Astrocyte (in vitro differentiated cells and primary cell): ENCODE measurements at regions not wholly inside any gene's neighbourhood (a gene's known extent, or its start where the extent isn't known, plus 50 kb on each side); places are given as distances from the start of the nearest gene placed in this dataset.
A peak's percentile ranks its signal among the peaks of the same experiment; 100 is the strongest.

Experiments
- DNase-seq: peaks from one replicate; pipeline ENCODE4 v3.0.0-alpha.2; 2010; ENCODE audit warnings: low read depth
- FAIRE-seq: peaks from 2 replicates; lab custom pipeline; 2011; peaks lifted over from hg19 to GRCh38; lab: Jason Lieb, UNC
- H2AFZ ChIP-seq: 2 replicates; pipeline ENCODE4 v1.6.0; 2012; ENCODE audit warnings: low read depth, low read length, inconsistent platforms
- H3K27ac ChIP-seq: 2 replicates; pipeline ENCODE4 v1.5.1; 2011; ENCODE audit warnings: low read depth, low read length, inconsistent platforms
- H3K27me3 ChIP-seq: 2 replicates; pipeline ENCODE4 v1.6.0; 2011; ENCODE audit warnings: low read length, inconsistent platforms; ENCODE audit not compliant: insufficient read depth
- H3K36me3 ChIP-seq: 2 replicates; pipeline ENCODE4 v1.5.1; 2011; ENCODE audit warnings: low read length, inconsistent platforms; ENCODE audit not compliant: insufficient read depth
- H3K4me1 ChIP-seq: 2 replicates; pipeline ENCODE4 v1.5.1; 2011; ENCODE audit warnings: low read length, inconsistent platforms; ENCODE audit not compliant: insufficient read depth
- H3K4me2 ChIP-seq: 2 replicates; pipeline ENCODE4 v1.6.0; 2012; ENCODE audit warnings: low read length, inconsistent platforms
- H3K4me3 ChIP-seq: 2 replicates; pipeline ENCODE4 v1.5.1; 2011; ENCODE audit warnings: low read depth, mild to moderate bottlenecking, low read length, inconsistent platforms; ENCODE audit not compliant: insufficient read depth
- H3K79me2 ChIP-seq: 2 replicates; pipeline ENCODE4 v1.6.0; 2012; ENCODE audit warnings: mild to moderate bottlenecking, low read length, inconsistent platforms; ENCODE audit not compliant: insufficient read depth
- H3K9ac ChIP-seq: 2 replicates; pipeline ENCODE4 v1.6.0; 2012; ENCODE audit warnings: mild to moderate bottlenecking, low read length, inconsistent platforms
- H3K9me3 ChIP-seq: 2 replicates; pipeline ENCODE4 v1.5.1; 2012; ENCODE audit warnings: low read depth, mild to moderate bottlenecking, low read length, inconsistent platforms; ENCODE audit not compliant: insufficient read depth
- H4K20me1 ChIP-seq: 2 replicates; pipeline ENCODE4 v1.6.0; 2012; ENCODE audit warnings: low read length, inconsistent platforms; ENCODE audit not compliant: insufficient read depth
- H3K27ac Mint-ChIP-seq: one replicate; pipeline ENCODE4 v1.8.0; 2021; ENCODE audit warnings: mild to moderate bottlenecking, mixed read lengths; ENCODE audit not compliant: unreplicated experiment
- H3K27me3 Mint-ChIP-seq: one replicate; pipeline ENCODE4 v1.8.0; 2021; ENCODE audit warnings: low read depth, mixed read lengths; ENCODE audit not compliant: unreplicated experiment
- H3K36me3 Mint-ChIP-seq: one replicate; pipeline ENCODE4 v1.8.0; 2021; ENCODE audit warnings: low read depth, mixed read lengths; ENCODE audit not compliant: unreplicated experiment
- H3K4me1 Mint-ChIP-seq: one replicate; pipeline ENCODE4 v1.8.0; 2021; ENCODE audit warnings: low read depth, mixed read lengths; ENCODE audit not compliant: unreplicated experiment
- H3K4me3 Mint-ChIP-seq: one replicate; pipeline ENCODE4 v1.8.0; 2021; ENCODE audit warnings: mild to moderate bottlenecking, moderate library complexity, mixed read lengths; ENCODE audit not compliant: unreplicated experiment
- H3K9me3 Mint-ChIP-seq: one replicate; pipeline ENCODE4 v1.8.0; 2021; ENCODE audit warnings: mild to moderate bottlenecking, mixed read lengths; ENCODE audit not compliant: unreplicated experiment
- EZH2 ChIP-seq: IDR thresholded peaks from 2 replicates; pipeline ENCODE4 v1.6.1; 2012; ENCODE audit warnings: mild to moderate bottlenecking, low read length, inconsistent platforms; ENCODE audit not compliant: insufficient read depth
- TF ChIP-seq, protein P1 (sequence below): IDR thresholded peaks from 2 replicates; pipeline ENCODE4 v1.5.1; 2011; ENCODE audit warnings: low read depth, mild to moderate bottlenecking, inconsistent platforms, low read length, moderate library complexity; ENCODE audit not compliant: insufficient read depth

DNA sequence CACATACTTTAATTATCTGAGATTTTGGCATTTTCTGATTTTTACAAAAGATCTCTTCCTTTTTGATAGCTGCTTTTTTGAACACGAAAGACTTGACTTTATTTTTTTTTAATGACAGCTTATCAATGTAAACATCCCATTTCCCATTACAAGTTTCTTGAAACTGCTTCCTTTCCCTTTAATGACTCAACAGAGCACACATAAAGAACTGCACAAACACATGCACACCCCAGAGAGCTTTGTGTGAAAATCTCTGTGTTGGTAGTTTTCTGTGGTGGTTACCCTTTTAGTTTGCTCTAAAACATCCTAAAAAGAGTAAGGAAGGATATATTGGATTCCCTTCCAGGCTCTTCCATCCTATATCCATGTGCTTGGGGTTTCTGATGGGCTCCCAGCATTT is 125.1 kb upstream of the ZNF32 start:
- FAIRE-seq (no peak), DNase-seq (no peak)
- no peaks in the 10 kb centered on the region for H3K4me1 ChIP-seq
- no peaks in the 10 kb centered on the region for H3K79me2 ChIP-seq
- Mint-ChIP-seq H3K27me3 (peaks cover 6% of the 10 kb centered on the region), H3K4me1 (peaks cover 1% of the 10 kb centered on the region), H3K36me3 (no peaks in the 10 kb centered on the region), H3K27ac (no peak overlapping the region), H3K9me3 (peaks cover 5% of the 10 kb centered on the region), H3K4me3 (no peak overlapping the region)
- H3K36me3 ChIP-seq = no peaks in the 10 kb centered on the region
- H3K4me3 ChIP-seq = no peak overlapping the region
- TF ChIP-seq, protein P1, sequence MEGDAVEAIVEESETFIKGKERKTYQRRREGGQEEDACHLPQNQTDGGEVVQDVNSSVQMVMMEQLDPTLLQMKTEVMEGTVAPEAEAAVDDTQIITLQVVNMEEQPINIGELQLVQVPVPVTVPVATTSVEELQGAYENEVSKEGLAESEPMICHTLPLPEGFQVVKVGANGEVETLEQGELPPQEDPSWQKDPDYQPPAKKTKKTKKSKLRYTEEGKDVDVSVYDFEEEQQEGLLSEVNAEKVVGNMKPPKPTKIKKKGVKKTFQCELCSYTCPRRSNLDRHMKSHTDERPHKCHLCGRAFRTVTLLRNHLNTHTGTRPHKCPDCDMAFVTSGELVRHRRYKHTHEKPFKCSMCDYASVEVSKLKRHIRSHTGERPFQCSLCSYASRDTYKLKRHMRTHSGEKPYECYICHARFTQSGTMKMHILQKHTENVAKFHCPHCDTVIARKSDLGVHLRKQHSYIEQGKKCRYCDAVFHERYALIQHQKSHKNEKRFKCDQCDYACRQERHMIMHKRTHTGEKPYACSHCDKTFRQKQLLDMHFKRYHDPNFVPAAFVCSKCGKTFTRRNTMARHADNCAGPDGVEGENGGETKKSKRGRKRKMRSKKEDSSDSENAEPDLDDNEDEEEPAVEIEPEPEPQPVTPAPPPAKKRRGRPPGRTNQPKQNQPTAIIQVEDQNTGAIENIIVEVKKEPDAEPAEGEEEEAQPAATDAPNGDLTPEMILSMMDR = no peak
- no peak for TF ChIP-seq EZH2
- no peaks in the 10 kb centered on the region for H4K20me1 ChIP-seq
- peaks cover 4% of the 10 kb centered on the region for H3K27me3 ChIP-seq
- no peak overlapping the region for H3K27ac ChIP-seq
- H2AFZ ChIP-seq = no peak overlapping the region
- no peak overlapping the region for H3K9ac ChIP-seq
- H3K9me3 ChIP-seq = no peaks in the 10 kb centered on the region
- no peak overlapping the region for H3K4me2 ChIP-seq

DNA sequence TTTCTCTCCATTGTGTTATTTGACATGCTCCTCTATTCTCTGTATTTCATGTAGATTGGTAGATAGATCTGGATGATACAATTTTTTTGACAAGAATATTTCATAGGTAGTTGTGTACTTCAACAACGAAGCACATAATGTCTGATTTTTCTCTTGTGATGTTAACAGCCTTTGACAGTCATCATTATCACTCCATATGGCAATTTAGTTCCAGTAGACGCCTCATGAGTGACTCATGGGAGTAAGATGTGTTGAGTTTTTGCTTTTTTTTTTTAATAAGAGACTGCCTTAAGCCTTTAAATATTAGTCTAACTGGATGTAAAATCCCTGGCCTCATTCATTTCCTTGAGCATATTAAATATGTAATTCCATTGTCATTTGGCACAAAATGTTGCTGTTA is 123.5 kb upstream of the ZNF32 start:
- no peak overlapping the region for H3K9ac ChIP-seq
- H3K4me1 Mint-ChIP-seq = peaks cover 1% of the 10 kb centered on the region
- H3K9me3 ChIP-seq = no peaks in the 10 kb centered on the region
- H3K79me2 ChIP-seq = no peaks in the 10 kb centered on the region
- H3K4me3 Mint-ChIP-seq = no peak overlapping the region
- no peak overlapping the region for H3K4me2 ChIP-seq
- peak; percentile 4 for DNase-seq
- no peaks in the 10 kb centered on the region for H3K36me3 Mint-ChIP-seq
- no peak overlapping the region for H3K27ac ChIP-seq
- H3K9me3 Mint-ChIP-seq = peaks cover 6% of the 10 kb centered on the region
- H4K20me1 ChIP-seq = no peaks in the 10 kb centered on the region
- no peak overlapping the region for H3K27ac Mint-ChIP-seq
- H3K36me3 ChIP-seq = no peaks in the 10 kb centered on the region
- H3K27me3 ChIP-seq = peaks cover 4% of the 10 kb centered on the region
- no peak overlapping the region for H3K4me3 ChIP-seq
- H2AFZ ChIP-seq = no peak overlapping the region
- FAIRE-seq = no peak
- H3K4me1 ChIP-seq = no peaks in the 10 kb centered on the region
- peaks cover 1% of the 10 kb centered on the region for H3K27me3 Mint-ChIP-seq
- TF ChIP-seq, protein P1 = no peak
- TF ChIP-seq EZH2 = no peak

DNA sequence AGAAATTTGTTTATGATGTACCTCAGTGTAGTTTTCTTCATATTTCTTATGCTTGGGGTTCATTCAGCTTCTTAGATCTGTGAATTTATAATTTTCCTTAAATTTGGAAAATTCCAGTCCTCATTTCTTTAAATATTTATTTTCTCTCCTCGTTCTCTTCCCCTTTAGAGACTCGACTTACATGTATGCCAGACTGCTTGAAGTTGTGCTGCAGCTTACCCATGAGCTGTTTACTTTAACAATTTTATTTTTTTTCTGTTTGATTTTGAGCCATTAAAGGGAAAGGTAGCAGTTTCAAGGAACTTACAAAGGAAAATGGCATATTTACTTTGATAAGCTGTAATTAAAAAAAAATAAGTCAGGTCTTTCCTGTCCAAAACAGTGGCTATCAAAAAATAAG is 123.0 kb upstream of the ZNF32 start:
- Mint-ChIP-seq H3K27ac (no peak overlapping the region), H3K36me3 (no peaks in the 10 kb centered on the region), H3K27me3 (no peaks in the 10 kb centered on the region), H3K9me3 (peaks cover 4% of the 10 kb centered on the region), H3K4me3 (no peak overlapping the region), H3K4me1 (peaks cover 1% of the 10 kb centered on the region)
- no peak overlapping the region for H3K4me2 ChIP-seq
- H3K27ac ChIP-seq = no peak overlapping the region
- no peak overlapping the region for H3K4me3 ChIP-seq
- H3K9me3 ChIP-seq = no peaks in the 10 kb centered on the region
- no peaks in the 10 kb centered on the region for H3K36me3 ChIP-seq
- TF ChIP-seq, protein P1 = no peak
- TF ChIP-seq EZH2 = no peak
- no peaks in the 10 kb centered on the region for H3K79me2 ChIP-seq
- H2AFZ ChIP-seq = no peak overlapping the region
- no peak for FAIRE-seq
- H3K9ac ChIP-seq = no peak overlapping the region
- DNase-seq = no peak
- H3K27me3 ChIP-seq = peaks cover 4% of the 10 kb centered on the region
- no peaks in the 10 kb centered on the region for H3K4me1 ChIP-seq
- H4K20me1 ChIP-seq = no peaks in the 10 kb centered on the region
